Choroid plexus epithelial cell (primary cell): ENCODE measurements at regions not wholly inside any gene's neighbourhood (a gene's known extent, or its start where the extent isn't known, plus 50 kb on each side); places are given as distances from the start of the nearest gene placed in this dataset.

Source experiments
- DNase-seq: peaks from one replicate; pipeline ENCODE4 v3.0.0-alpha.2; 2010; ENCODE audit warnings: low read depth
- H3K4me3 ChIP-seq: 2 replicates; pipeline ENCODE4 v1.5.1; 2011; ENCODE audit warnings: low read depth, mild to moderate bottlenecking, control low read depth, low read length, moderate library complexity
- CTCF ChIP-seq: conservative IDR thresholded peaks from 2 replicates; pipeline ENCODE4 v1.5.1; 2011; ENCODE audit warnings: low read depth, mild to moderate bottlenecking, control low read depth, inconsistent platforms, low read length, moderate library complexity

GRCh38 chr4:123807187-123807586 lies 410.6 kb downstream of the SPRY1 start:
- DNase-seq: no peak
- TF ChIP-seq CTCF: no peak
- no peak overlapping the region for H3K4me3 ChIP-seq

GRCh38 chr4:123807866-123808265 lies 411.3 kb downstream of the SPRY1 start:
- H3K4me3 ChIP-seq: no peak overlapping the region
- TF ChIP-seq CTCF: no peak
- no peak for DNase-seq

- no peak for DNase-seq
- H3K4me3 ChIP-seq: no peak overlapping the region
- no peak for TF ChIP-seq CTCF
These were observed 413.3 kb downstream of the SPRY1 start for GRCh38 chr4:123809864-123810263.

GRCh38 chr4:123812066-123812390 lies 415.4 kb downstream of the SPRY1 start:
- no peak overlapping the region for H3K4me3 ChIP-seq
- DNase-seq: no peak
- TF ChIP-seq CTCF: no peak

GRCh38 chr4:123813901-123814300 lies 417.3 kb downstream of the SPRY1 start:
- TF ChIP-seq CTCF: no peak
- DNase-seq: no peak
- no peak overlapping the region for H3K4me3 ChIP-seq

GRCh38 chr4:123816462-123816861 lies 419.9 kb downstream of the SPRY1 start:
- no peak for TF ChIP-seq CTCF
- H3K4me3 ChIP-seq: no peak overlapping the region
- no peak for DNase-seq

GRCh38 chr4:123817025-123817688 lies 420.6 kb downstream of the SPRY1 start:
- no peak for DNase-seq
- H3K4me3 ChIP-seq: no peak overlapping the region
- TF ChIP-seq CTCF: no peak
